Kidney (tissue), 13 donors: ENCODE measurements at regions not wholly inside any gene's neighbourhood (a gene's known extent, or its start where the extent isn't known, plus 50 kb on each side); places are given as distances from the start of the nearest gene placed in this dataset.

Experiments used
- DNase-seq, 5 donors: peaks; one replicate each; pipeline ENCODE4 v3.0.0-alpha.2; 2013 to 2020
- FAIRE-seq: peaks from 2 replicates; lab custom pipeline; 2012; peaks lifted over from hg19 to GRCh38; lab: Jason Lieb, UNC
- H3K27ac ChIP-seq, 2 donors: one replicate each; pipeline ENCODE4 v1.7.0; 2013; ENCODE audit warnings: low read depth in 2 of 2, low read length in 2 of 2, inconsistent platforms in 1 of 2
- H3K27me3 ChIP-seq: one replicate; pipeline ENCODE4 v1.7.1; 2013; ENCODE audit warnings: low read length, inconsistent platforms; ENCODE audit not compliant: control insufficient read depth, insufficient read depth
- H3K36me3 ChIP-seq, 3 donors: one replicate each; pipeline versions ENCODE4 v1.7.0 to v1.7.1; 2013; ENCODE audit warnings: low read length in 3 of 3, control low read depth in 1 of 3, inconsistent platforms in 1 of 3; ENCODE audit not compliant: insufficient read depth in 3 of 3, control insufficient read depth in 2 of 3
- H3K4me1 ChIP-seq, 3 donors: one replicate each; pipeline versions ENCODE4 v1.7.0 to v1.7.1; 2013; ENCODE audit warnings: low read length in 3 of 3, inconsistent platforms in 1 of 3, low read depth in 1 of 3; ENCODE audit not compliant: control insufficient read depth in 2 of 3, insufficient read depth in 2 of 3
- H3K4me3 ChIP-seq, 3 donors: one replicate each; pipeline versions ENCODE4 v1.7.0 to v1.8.1; 2013; ENCODE audit warnings: low read length in 3 of 3, control low read depth in 1 of 3, inconsistent platforms in 1 of 3
- H3K9ac ChIP-seq, 3 donors: one replicate each; pipeline versions ENCODE4 v1.7.0 to v1.7.1; 2013; ENCODE audit warnings: low read length in 3 of 3, control low read depth in 1 of 3, inconsistent platforms in 1 of 3
- H3K9me3 ChIP-seq, 3 donors: one replicate each; pipeline versions ENCODE4 v1.7.0 to v1.7.1; 2013; ENCODE audit warnings: low read length in 3 of 3, control low read depth in 1 of 3, inconsistent platforms in 1 of 3; ENCODE audit not compliant: control insufficient read depth in 2 of 3, insufficient read depth in 1 of 3
- CTCF ChIP-seq: IDR thresholded peaks from 3 replicates; pipeline ENCODE4 v1.5.1; 2012; ENCODE audit warnings: mild to moderate bottlenecking, moderate library complexity, borderline replicate concordance; ENCODE audit not compliant: insufficient read depth; ENCODE audit errors: extremely low read depth
- intact Hi-C: fragments of 100-400 bp; cut with DNase I; formaldehyde crosslinking; loops from one replicate; pipeline ENCODE4 v1.11.1; 2022
- donor health status: control.
- donor health status: control.
- donor health status: control.
- donor health status: control.
- donor health status: control.
- donor health status: DM: yes; HTN: yes; CAD: no.
- donor health status: Normal renal cell carcinoma (clear cell type).

GRCh38 chr2:4693266-4693665, 989.9 kb downstream of the DCDC2C start:
- no peak for FAIRE-seq
- no peaks in the 10 kb centered on the region for H3K9me3 ChIP-seq
- DNase-seq = peak in 2 of 5 donors; percentile 8 to 68
- intact Hi-C loops = no loop called here
- TF ChIP-seq CTCF = no peak
- H3K4me3 ChIP-seq = no peak overlapping the region
- no peaks in the 10 kb centered on the region for H3K4me1 ChIP-seq
- no peaks in the 10 kb centered on the region for H3K36me3 ChIP-seq
- H3K9ac ChIP-seq = no peak overlapping the region
- H3K27me3 ChIP-seq = no peaks in the 10 kb centered on the region
- no peak overlapping the region for H3K27ac ChIP-seq

- Histone ChIP-seq H3K27me3 (no peaks in the 10 kb centered on the region), H3K36me3 (no peaks in the 10 kb centered on the region), H3K27ac (no peak overlapping the region), H3K4me1 (no peaks in the 10 kb centered on the region), H3K4me3 (no peak overlapping the region), H3K9ac (no peak overlapping the region), H3K9me3 (no peaks in the 10 kb centered on the region)
- FAIRE-seq = no peak
- intact Hi-C loops = no loop called here
- peak in 2 of 5 donors; percentile 19 for DNase-seq
- TF ChIP-seq CTCF = no peak
Measured at GRCh38 chr2:4695281-4695861, 992.0 kb downstream of the DCDC2C start.

GRCh38 chr2:4715065-4715464, 977.1 kb upstream of the SOX11 start:
- H3K9ac ChIP-seq = no peak overlapping the region
- no peaks in the 10 kb centered on the region for H3K36me3 ChIP-seq
- no peaks in the 10 kb centered on the region for H3K4me1 ChIP-seq
- H3K27me3 ChIP-seq = no peaks in the 10 kb centered on the region
- TF ChIP-seq CTCF = no peak
- DNase-seq = no peak
- H3K27ac ChIP-seq = no peak overlapping the region
- H3K9me3 ChIP-seq = peaks cover 0 to 6% (median 5%) of the 10 kb centered on the region in 3 donors
- no peak overlapping the region for H3K4me3 ChIP-seq
- no peak for FAIRE-seq
- intact Hi-C loops = no loop called here

- Histone ChIP-seq H3K36me3 (no peaks in the 10 kb centered on the region), H3K27ac (no peak overlapping the region), H3K9ac (no peak overlapping the region), H3K9me3 (peaks cover 0 to 6% (median 5%) of the 10 kb centered on the region in 3 donors), H3K4me3 (no peak overlapping the region), H3K4me1 (no peaks in the 10 kb centered on the region), H3K27me3 (no peaks in the 10 kb centered on the region)
- intact Hi-C loops = no loop called here
- DNase-seq (no peak), FAIRE-seq (no peak)
- TF ChIP-seq CTCF = no peak
Measured at GRCh38 chr2:4718777-4719176, 973.4 kb upstream of the SOX11 start.
